ENCODE measurements at regions not wholly inside any gene's neighbourhood (a gene's known extent, or its start where the extent isn't known, plus 50 kb on each side); places are given as distances from the start of the nearest gene placed in this dataset.

DNA sequence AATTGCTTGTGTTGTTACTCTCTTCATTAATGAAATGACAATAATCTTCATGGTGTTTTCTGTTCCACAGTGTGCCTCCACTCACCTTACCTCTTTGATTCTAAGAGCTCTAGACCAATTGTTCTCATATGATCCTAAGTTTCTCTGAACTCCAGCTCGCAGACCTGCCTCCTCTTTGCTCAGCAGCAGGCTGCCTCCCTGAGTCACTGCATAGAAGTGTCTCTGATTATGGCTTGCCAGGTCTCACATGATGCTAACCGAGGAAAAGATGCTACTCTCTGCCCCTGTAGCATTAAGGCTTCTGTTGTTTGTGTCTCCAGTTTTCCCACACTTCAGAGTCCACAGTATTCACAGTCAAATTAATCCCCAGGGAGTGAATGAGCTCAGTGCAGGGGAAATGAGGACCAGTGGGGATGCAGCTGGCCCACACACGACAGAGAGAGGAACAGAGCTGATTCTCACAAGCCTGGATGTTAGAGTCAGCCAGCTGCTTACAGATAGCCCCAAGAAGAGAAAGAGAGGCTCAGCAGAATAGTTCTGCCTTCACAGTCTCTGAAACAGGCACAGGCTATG lies 145.9 kb upstream of the EGR2 start:
- H3K9me3 Mint-ChIP-seq (ENCODE audit: low read depth) = peaks cover 3% of the 10 kb centered on the region
- no peak overlapping the region for H3K4me3 Mint-ChIP-seq (ENCODE audit: unreplicated experiment)

GRCh38 chr10:62960416-62960815 lies 144.2 kb upstream of the EGR2 start:
- Mint-ChIP-seq H3K36me3 (ENCODE audit: low read depth) (no peaks in the 10 kb centered on the region), H3K4me1 (ENCODE audit: low read depth) (peaks cover 15% of the 10 kb centered on the region), H3K27me3 (ENCODE audit: low read depth) (no peaks in the 10 kb centered on the region), H3K9me3 (ENCODE audit: low read depth) (peaks cover 3% of the 10 kb centered on the region), H3K27ac (ENCODE audit: unreplicated experiment) (no peak overlapping the region), H3K4me3 (ENCODE audit: unreplicated experiment) (no peak overlapping the region)
- TF ChIP-seq CTCF (IDR thresholded peaks at IDR 0.05) = no peak
- no peak for DNase-seq (ENCODE audit: low spot score)

More for the DNA sequence above, 145.9 kb upstream of the EGR2 start:
- H3K27me3 Mint-ChIP-seq (ENCODE audit: low read depth) = no peaks in the 10 kb centered on the region
- H3K36me3 Mint-ChIP-seq (ENCODE audit: low read depth) = no peaks in the 10 kb centered on the region
- peaks cover 15% of the 10 kb centered on the region for H3K4me1 Mint-ChIP-seq (ENCODE audit: low read depth)
- no peak for TF ChIP-seq CTCF (IDR thresholded peaks at IDR 0.05)
- H3K27ac Mint-ChIP-seq (ENCODE audit: unreplicated experiment) = no peak overlapping the region
- DNase-seq (ENCODE audit: low spot score) = no peak

- Mint-ChIP-seq H3K27me3 (ENCODE audit: low read depth) (no peaks in the 10 kb centered on the region), H3K9me3 (ENCODE audit: low read depth) (peaks cover 3% of the 10 kb centered on the region), H3K27ac (ENCODE audit: unreplicated experiment) (no peak overlapping the region), H3K4me1 (ENCODE audit: low read depth) (peaks cover 15% of the 10 kb centered on the region), H3K36me3 (ENCODE audit: low read depth) (no peaks in the 10 kb centered on the region), H3K4me3 (ENCODE audit: unreplicated experiment) (no peak overlapping the region)
- TF ChIP-seq CTCF (IDR thresholded peaks at IDR 0.05) = no peak
- DNase-seq (ENCODE audit: low spot score) = no peak
Measured at GRCh38 chr10:62959553-62959952, 143.4 kb upstream of the EGR2 start.

GRCh38 chr10:62958980-62959379 lies 142.8 kb upstream of the EGR2 start:
- Mint-ChIP-seq H3K36me3 (ENCODE audit: low read depth) (no peaks in the 10 kb centered on the region), H3K27ac (ENCODE audit: unreplicated experiment) (no peak overlapping the region), H3K27me3 (ENCODE audit: low read depth) (no peaks in the 10 kb centered on the region), H3K4me3 (ENCODE audit: unreplicated experiment) (no peak overlapping the region), H3K9me3 (ENCODE audit: low read depth) (peaks cover under 1% of the 10 kb centered on the region), H3K4me1 (ENCODE audit: low read depth) (peaks cover 15% of the 10 kb centered on the region)
- no peak for TF ChIP-seq CTCF (IDR thresholded peaks at IDR 0.05)
- no peak for DNase-seq (ENCODE audit: low spot score)

DNA sequence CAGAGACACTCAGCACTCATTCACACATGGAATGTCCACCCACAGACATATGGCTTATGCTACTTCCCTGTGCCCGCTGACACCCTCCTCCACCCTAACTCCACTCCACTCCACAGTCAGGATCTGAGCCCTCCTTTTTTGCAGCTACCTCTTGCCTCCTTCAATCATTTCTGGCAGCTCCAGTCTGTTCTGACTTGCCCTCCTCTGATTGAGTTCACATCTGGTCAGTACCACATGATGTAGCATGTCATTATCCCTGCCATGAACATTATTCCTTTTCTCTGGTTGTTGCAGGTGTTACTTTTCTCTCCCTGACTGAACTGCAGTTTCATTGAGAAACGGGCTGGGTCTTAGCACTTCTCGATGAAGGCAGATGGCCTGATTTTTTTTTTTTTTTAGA lies 130.1 kb upstream of the EGR2 start:
- Mint-ChIP-seq H3K27ac (ENCODE audit: unreplicated experiment) (no peak overlapping the region), H3K36me3 (ENCODE audit: low read depth) (no peaks in the 10 kb centered on the region)

More for the DNA sequence above, 130.1 kb upstream of the EGR2 start:
- H3K4me1 Mint-ChIP-seq (ENCODE audit: low read depth) = no peaks in the 10 kb centered on the region
- H3K27me3 Mint-ChIP-seq (ENCODE audit: low read depth) = peaks cover 11% of the 10 kb centered on the region
- no peak for DNase-seq (ENCODE audit: low spot score)
- H3K4me3 Mint-ChIP-seq (ENCODE audit: unreplicated experiment) = no peak overlapping the region
- H3K9me3 Mint-ChIP-seq (ENCODE audit: low read depth) = no peaks in the 10 kb centered on the region
- TF ChIP-seq CTCF (IDR thresholded peaks at IDR 0.05) = no peak

Data from chondrocyte (in vitro differentiated cells).